Natural killer cell (primary cell): ENCODE measurements at regions not wholly inside any gene's neighbourhood (a gene's known extent, or its start where the extent isn't known, plus 50 kb on each side); places are given as distances from the start of the nearest gene placed in this dataset.

ENCODE experiments used
- ATAC-seq, 3 donors: fragments of 150-1000 bp in 2 of 3; fragments of 200-7000 bp in 1 of 3; cut with Tn5 transposase; 1 replicate in 1 of 3; 2 replicates in 2 of 3; pipeline ENCODE4 v1.10.0; 2021; ENCODE audit warnings: mild to moderate bottlenecking in 2 of 3, moderate library complexity in 2 of 3
- DNase-seq, 2 donors: peaks; one replicate each; pipeline versions ENCODE4 v3.0.0 to v3.0.0-alpha.2; 2013 to 2021; ENCODE audit warnings: mixed read lengths in 1 of 2
- H3K27ac ChIP-seq: one replicate; pipeline ENCODE4 v1.5.1; 2013; ENCODE audit warnings: mild to moderate bottlenecking, low read length
- H3K27me3 ChIP-seq: one replicate; pipeline ENCODE4 v1.6.1; 2013; ENCODE audit warnings: low read length; ENCODE audit not compliant: control insufficient read depth, insufficient read depth
- H3K36me3 ChIP-seq: one replicate; pipeline ENCODE4 v1.6.1; 2013; ENCODE audit warnings: low read length; ENCODE audit not compliant: control insufficient read depth, insufficient read depth
- H3K4me1 ChIP-seq: one replicate; pipeline ENCODE4 v1.6.1; 2013; ENCODE audit warnings: low read length; ENCODE audit not compliant: control insufficient read depth, insufficient read depth
- H3K4me3 ChIP-seq: one replicate; pipeline ENCODE4 v1.5.1; 2013; ENCODE audit warnings: low read length
- H3K9me3 ChIP-seq: one replicate; pipeline ENCODE4 v1.6.1; 2013; ENCODE audit warnings: low read length; ENCODE audit not compliant: control insufficient read depth, insufficient read depth
- H3K27ac Mint-ChIP-seq, 2 donors: one replicate each; pipeline ENCODE4 v1.8.0; 2022; ENCODE audit warnings: mild to moderate bottlenecking in 2 of 2, mixed read lengths in 2 of 2, moderate library complexity in 1 of 2
- H3K27me3 Mint-ChIP-seq, 2 donors: one replicate each; pipeline ENCODE4 v1.8.0; 2022; ENCODE audit warnings: low read depth in 2 of 2, mixed read lengths in 2 of 2
- H3K36me3 Mint-ChIP-seq: one replicate; pipeline ENCODE4 v1.8.0; 2022; ENCODE audit warnings: mixed read lengths
- H3K4me1 Mint-ChIP-seq, 2 donors: one replicate each; pipeline ENCODE4 v1.8.0; 2022; ENCODE audit warnings: mixed read lengths in 2 of 2
- H3K4me3 Mint-ChIP-seq: one replicate; pipeline ENCODE4 v1.8.0; 2022; ENCODE audit warnings: mild to moderate bottlenecking, moderate library complexity, mixed read lengths
- H3K9me3 Mint-ChIP-seq, 2 donors: one replicate each; pipeline ENCODE4 v1.8.0; 2022; ENCODE audit warnings: mixed read lengths in 2 of 2
- WGBS: methylation state at CpG from one replicate; pipeline ENCODE4 v1.1.7; 2013; ENCODE audit warnings: missing lambda C conversion rate; ENCODE audit not compliant: insufficient coverage; 5-methylcytosine and 5-hydroxymethylcytosine counted together
- intact Hi-C: fragments of 100-400 bp; cut with micrococcal nuclease; formaldehyde crosslinking; loops from one replicate; pipeline ENCODE4 v1.14.2; 2022
- TF ChIP-seq, protein P1 (sequence below): fragments of 200-600 bp; IDR thresholded peaks from one replicate; pipeline ENCODE4 v1.8.0; 2022; ENCODE audit warnings: antibody characterized with exemption

DNA sequence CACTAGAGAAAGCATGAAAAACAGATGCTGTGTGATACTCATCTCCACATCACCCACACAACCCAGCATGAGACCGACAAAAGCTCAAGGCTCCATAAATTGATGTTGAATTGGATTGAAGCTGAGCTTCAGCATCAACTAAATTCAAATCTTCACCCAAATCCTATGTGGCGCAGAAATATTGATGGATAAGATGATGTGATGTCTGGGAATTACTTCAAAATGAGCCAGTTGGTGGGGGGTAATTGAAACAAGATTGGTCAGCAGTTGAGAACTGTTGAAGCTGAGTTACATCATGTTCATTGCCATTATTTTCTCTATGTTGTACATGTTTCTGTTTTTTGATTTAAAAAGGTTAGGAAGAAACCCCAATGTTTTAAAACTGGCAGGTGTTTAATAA lies 166.5 kb upstream of the STS start:
- no peaks in the 10 kb centered on the region for H3K36me3 Mint-ChIP-seq
- no peak overlapping the region for H3K4me3 Mint-ChIP-seq
- Histone ChIP-seq H3K36me3 (no peaks in the 10 kb centered on the region), H3K27ac (no peak overlapping the region), H3K4me1 (no peaks in the 10 kb centered on the region), H3K4me3 (no peak overlapping the region), H3K9me3 (no peaks in the 10 kb centered on the region), H3K27me3 (no peaks in the 10 kb centered on the region)
- H3K9me3 Mint-ChIP-seq: peaks cover 0 to 5% of the 10 kb centered on the region in 2 donors
- TF ChIP-seq, protein P1, sequence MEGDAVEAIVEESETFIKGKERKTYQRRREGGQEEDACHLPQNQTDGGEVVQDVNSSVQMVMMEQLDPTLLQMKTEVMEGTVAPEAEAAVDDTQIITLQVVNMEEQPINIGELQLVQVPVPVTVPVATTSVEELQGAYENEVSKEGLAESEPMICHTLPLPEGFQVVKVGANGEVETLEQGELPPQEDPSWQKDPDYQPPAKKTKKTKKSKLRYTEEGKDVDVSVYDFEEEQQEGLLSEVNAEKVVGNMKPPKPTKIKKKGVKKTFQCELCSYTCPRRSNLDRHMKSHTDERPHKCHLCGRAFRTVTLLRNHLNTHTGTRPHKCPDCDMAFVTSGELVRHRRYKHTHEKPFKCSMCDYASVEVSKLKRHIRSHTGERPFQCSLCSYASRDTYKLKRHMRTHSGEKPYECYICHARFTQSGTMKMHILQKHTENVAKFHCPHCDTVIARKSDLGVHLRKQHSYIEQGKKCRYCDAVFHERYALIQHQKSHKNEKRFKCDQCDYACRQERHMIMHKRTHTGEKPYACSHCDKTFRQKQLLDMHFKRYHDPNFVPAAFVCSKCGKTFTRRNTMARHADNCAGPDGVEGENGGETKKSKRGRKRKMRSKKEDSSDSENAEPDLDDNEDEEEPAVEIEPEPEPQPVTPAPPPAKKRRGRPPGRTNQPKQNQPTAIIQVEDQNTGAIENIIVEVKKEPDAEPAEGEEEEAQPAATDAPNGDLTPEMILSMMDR: no peak
- DNase-seq (no peak), ATAC-seq (no peak)
- no peaks in the 10 kb centered on the region for H3K4me1 Mint-ChIP-seq
- no CpG with 5 or more reads among the region's 2 CpGs for WGBS
- intact Hi-C loops: no loop called here
- H3K27me3 Mint-ChIP-seq: no peaks in the 10 kb centered on the region
- H3K27ac Mint-ChIP-seq: no peak overlapping the region

DNA sequence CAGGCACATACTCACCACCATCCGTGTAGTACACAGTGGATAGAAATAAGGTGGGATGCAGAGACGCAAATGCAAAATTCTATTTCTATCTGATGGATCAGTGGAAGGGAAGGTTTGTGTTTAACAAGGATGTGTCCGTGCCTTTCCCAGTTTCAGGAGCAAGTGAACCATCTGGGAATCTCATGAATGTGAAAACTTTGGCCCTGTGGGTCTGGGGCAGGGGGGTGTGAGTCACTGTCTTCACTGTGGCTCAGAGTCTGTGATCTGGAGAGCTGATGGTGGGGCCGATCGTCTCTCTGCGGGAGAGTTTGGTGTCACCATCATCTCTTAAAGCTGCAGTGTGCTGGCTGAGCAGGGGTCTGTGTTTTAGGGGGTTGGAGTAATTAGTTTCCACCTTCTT lies 179.3 kb upstream of the STS start:
- intact Hi-C loops: no loop called here
- Mint-ChIP-seq H3K27ac (no peak overlapping the region), H3K4me1 (no peaks in the 10 kb centered on the region), H3K4me3 (no peak overlapping the region), H3K9me3 (peaks cover 3 to 4% of the 10 kb centered on the region in 2 donors), H3K27me3 (no peaks in the 10 kb centered on the region), H3K36me3 (peaks cover 4% of the 10 kb centered on the region)
- no peaks in the 10 kb centered on the region for H3K36me3 ChIP-seq
- H3K4me3 ChIP-seq: no peak overlapping the region
- TF ChIP-seq, protein P1: no peak
- DNase-seq (no peak), ATAC-seq (no peak)
- no peak overlapping the region for H3K27ac ChIP-seq
- WGBS: 95% methylated on average over 2 of the region's 6 CpGs
- no peaks in the 10 kb centered on the region for H3K27me3 ChIP-seq
- no peaks in the 10 kb centered on the region for H3K9me3 ChIP-seq
- H3K4me1 ChIP-seq: no peaks in the 10 kb centered on the region

DNA sequence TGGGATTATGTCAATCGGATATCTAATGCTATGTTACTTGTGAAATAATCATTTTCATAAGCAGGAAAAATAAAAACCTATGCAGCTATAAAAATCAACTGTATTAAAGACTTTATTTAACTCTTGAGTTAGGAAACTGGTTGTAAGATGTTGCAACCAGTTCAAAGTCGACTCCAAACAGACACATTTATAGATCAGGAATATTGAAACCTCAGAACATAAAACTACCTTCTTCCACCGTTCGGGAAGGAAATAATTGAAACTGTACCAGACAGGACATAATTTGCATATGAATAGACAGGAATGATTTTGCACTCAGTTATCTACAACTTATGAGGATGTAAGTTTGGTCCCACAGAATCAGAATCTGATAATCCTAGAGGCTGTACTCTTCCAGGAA lies 181.8 kb upstream of the STS start:
- Histone ChIP-seq H3K4me3 (no peak overlapping the region), H3K4me1 (no peaks in the 10 kb centered on the region), H3K27ac (no peak overlapping the region), H3K27me3 (no peaks in the 10 kb centered on the region), H3K36me3 (no peaks in the 10 kb centered on the region), H3K9me3 (no peaks in the 10 kb centered on the region)
- TF ChIP-seq, protein P1: no peak
- WGBS: no CpG with 5 or more reads among the region's 4 CpGs
- Mint-ChIP-seq H3K4me3 (no peak overlapping the region), H3K4me1 (no peaks in the 10 kb centered on the region), H3K27me3 (no peaks in the 10 kb centered on the region), H3K27ac (no peak overlapping the region), H3K36me3 (no peaks in the 10 kb centered on the region), H3K9me3 (no peaks in the 10 kb centered on the region)
- DNase-seq (no peak), ATAC-seq (no peak)
- intact Hi-C loops: no loop called here

DNA sequence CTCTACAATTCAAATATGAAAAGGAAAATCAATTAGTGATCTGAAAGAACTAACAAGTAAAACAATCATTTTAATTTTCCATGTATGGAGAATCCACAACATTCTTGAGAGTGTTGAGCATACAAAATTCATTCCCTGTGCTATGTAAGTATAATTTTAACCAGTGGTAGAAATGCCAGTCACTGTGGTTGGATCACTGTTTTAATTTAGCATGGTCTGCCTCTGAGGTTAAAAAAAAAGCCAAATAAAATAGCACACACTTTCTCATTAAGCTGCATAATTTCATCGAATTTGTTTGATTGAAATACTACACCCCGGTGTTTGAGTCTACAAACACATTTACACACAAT lies 185.5 kb upstream of the STS start:
- no peaks in the 10 kb centered on the region for H3K9me3 ChIP-seq
- WGBS: no CpG with 5 or more reads among the region's 2 CpGs
- Mint-ChIP-seq H3K36me3 (no peaks in the 10 kb centered on the region), H3K9me3 (peaks cover 0 to 3% of the 10 kb centered on the region in 2 donors), H3K4me3 (no peak overlapping the region), H3K27ac (no peak overlapping the region), H3K27me3 (no peaks in the 10 kb centered on the region), H3K4me1 (no peaks in the 10 kb centered on the region)
- no peaks in the 10 kb centered on the region for H3K36me3 ChIP-seq
- DNase-seq: no peak
- H3K27me3 ChIP-seq: no peaks in the 10 kb centered on the region
- no peak overlapping the region for H3K27ac ChIP-seq
- ATAC-seq: no peak
- TF ChIP-seq, protein P1: no peak
- intact Hi-C loops: no loop called here
- no peak overlapping the region for H3K4me3 ChIP-seq
- H3K4me1 ChIP-seq: no peaks in the 10 kb centered on the region
